ENCODE measurements at regions not wholly inside any gene's neighbourhood (a gene's known extent, or its start where the extent isn't known, plus 50 kb on each side); places are given as distances from the start of the nearest gene placed in this dataset.

GRCh38 chr4:181562399-181562798 lies 680.8 kb upstream of the TENM3 start:
- peaks cover 5% of the 10 kb centered on the region for H3K9me3 ChIP-seq (replicated peaks; ENCODE audit: control insufficient read depth, low read depth, low read length)
- no CpG with 5 or more reads among the region's 2 CpGs for WGBS (ENCODE audit: insufficient coverage)

GRCh38 chr4:181564625-181565024 lies 678.6 kb upstream of the TENM3 start:
- H3K27ac ChIP-seq (ENCODE audit: low read length): no peak overlapping the region
- H3K4me3 ChIP-seq (ENCODE audit: low read length): no peak overlapping the region
- H3K36me3 ChIP-seq (ENCODE audit: control insufficient read depth, insufficient read depth, low read length): no peaks in the 10 kb centered on the region
- WGBS (ENCODE audit: insufficient coverage): no CpG with 5 or more reads among the region's 6 CpGs
- no peaks in the 10 kb centered on the region for H3K27me3 ChIP-seq (ENCODE audit: control insufficient read depth, insufficient read depth, low read length)
- H3K9me3 ChIP-seq (replicated peaks; ENCODE audit: control insufficient read depth, low read depth, low read length): peaks cover 5% of the 10 kb centered on the region
- no peak for DNase-seq
- H3K4me1 ChIP-seq (ENCODE audit: control insufficient read depth, insufficient read depth, low read length): peaks cover 6% of the 10 kb centered on the region

More at GRCh38 chr4:181562399-181562798, 680.8 kb upstream of the TENM3 start:
- Histone ChIP-seq H3K27me3 (ENCODE audit: control insufficient read depth, insufficient read depth, low read length) (no peaks in the 10 kb centered on the region), H3K4me1 (ENCODE audit: control insufficient read depth, insufficient read depth, low read length) (peaks cover 6% of the 10 kb centered on the region), H3K36me3 (ENCODE audit: control insufficient read depth, insufficient read depth, low read length) (no peaks in the 10 kb centered on the region), H3K27ac (ENCODE audit: low read length) (no peak overlapping the region), H3K4me3 (ENCODE audit: low read length) (no peak overlapping the region)
- DNase-seq: no peak

- WGBS (ENCODE audit: insufficient coverage): 47% methylated on average over 7 of the region's 7 CpGs
- Histone ChIP-seq H3K36me3 (ENCODE audit: control insufficient read depth, insufficient read depth, low read length) (no peaks in the 10 kb centered on the region), H3K27me3 (ENCODE audit: control insufficient read depth, insufficient read depth, low read length) (no peaks in the 10 kb centered on the region), H3K4me3 (ENCODE audit: low read length) (no peak overlapping the region), H3K4me1 (ENCODE audit: control insufficient read depth, insufficient read depth, low read length) (peaks cover 6% of the 10 kb centered on the region), H3K27ac (ENCODE audit: low read length) (no peak overlapping the region), H3K9me3 (replicated peaks; ENCODE audit: control insufficient read depth, low read depth, low read length) (no peaks in the 10 kb centered on the region)
- DNase-seq: peak; percentile 83
Observed at GRCh38 chr4:181566490-181566889, 676.7 kb upstream of the TENM3 start.

- peak; percentile 59 for DNase-seq
- Histone ChIP-seq H3K4me3 (ENCODE audit: low read length) (no peak overlapping the region), H3K27me3 (ENCODE audit: control insufficient read depth, insufficient read depth, low read length) (no peaks in the 10 kb centered on the region), H3K27ac (ENCODE audit: low read length) (no peak overlapping the region), H3K4me1 (ENCODE audit: control insufficient read depth, insufficient read depth, low read length) (peaks cover 6% of the 10 kb centered on the region), H3K9me3 (replicated peaks; ENCODE audit: control insufficient read depth, low read depth, low read length) (no peaks in the 10 kb centered on the region), H3K36me3 (ENCODE audit: control insufficient read depth, insufficient read depth, low read length) (no peaks in the 10 kb centered on the region)
- no CpG with 5 or more reads among the region's 2 CpGs for WGBS (ENCODE audit: insufficient coverage)
Observed at GRCh38 chr4:181569553-181569952, 673.6 kb upstream of the TENM3 start.

GRCh38 chr4:181578911-181579310 lies 664.3 kb upstream of the TENM3 start:
- no peaks in the 10 kb centered on the region for H3K27me3 ChIP-seq (ENCODE audit: control insufficient read depth, insufficient read depth, low read length)
- no peak overlapping the region for H3K27ac ChIP-seq (ENCODE audit: low read length)
- H3K9me3 ChIP-seq (replicated peaks; ENCODE audit: control insufficient read depth, low read depth, low read length): no peaks in the 10 kb centered on the region
- DNase-seq: peak; percentile 5
- no peak overlapping the region for H3K4me3 ChIP-seq (ENCODE audit: low read length)
- H3K4me1 ChIP-seq (ENCODE audit: control insufficient read depth, insufficient read depth, low read length): no peaks in the 10 kb centered on the region
- WGBS (ENCODE audit: insufficient coverage): 60% methylated on average over 3 of the region's 5 CpGs
- H3K36me3 ChIP-seq (ENCODE audit: control insufficient read depth, insufficient read depth, low read length): no peaks in the 10 kb centered on the region

GRCh38 chr4:181579486-181579885 lies 663.7 kb upstream of the TENM3 start:
- Histone ChIP-seq H3K27ac (ENCODE audit: low read length) (no peak overlapping the region), H3K4me3 (ENCODE audit: low read length) (no peak overlapping the region), H3K36me3 (ENCODE audit: control insufficient read depth, insufficient read depth, low read length) (no peaks in the 10 kb centered on the region), H3K4me1 (ENCODE audit: control insufficient read depth, insufficient read depth, low read length) (no peaks in the 10 kb centered on the region), H3K27me3 (ENCODE audit: control insufficient read depth, insufficient read depth, low read length) (no peaks in the 10 kb centered on the region), H3K9me3 (replicated peaks; ENCODE audit: control insufficient read depth, low read depth, low read length) (no peaks in the 10 kb centered on the region)
- DNase-seq: no peak
- no CpG with 5 or more reads among the region's 2 CpGs for WGBS (ENCODE audit: insufficient coverage)

GRCh38 chr4:181581983-181582382 lies 661.2 kb upstream of the TENM3 start:
- no peak overlapping the region for H3K4me3 ChIP-seq (ENCODE audit: low read length)
- DNase-seq: no peak
- H3K27me3 ChIP-seq (ENCODE audit: control insufficient read depth, insufficient read depth, low read length): no peaks in the 10 kb centered on the region
- 38% methylated on average over 2 of the region's 4 CpGs for WGBS (ENCODE audit: insufficient coverage)
- H3K9me3 ChIP-seq (replicated peaks; ENCODE audit: control insufficient read depth, low read depth, low read length): no peaks in the 10 kb centered on the region
- H3K36me3 ChIP-seq (ENCODE audit: control insufficient read depth, insufficient read depth, low read length): no peaks in the 10 kb centered on the region
- no peaks in the 10 kb centered on the region for H3K4me1 ChIP-seq (ENCODE audit: control insufficient read depth, insufficient read depth, low read length)
- H3K27ac ChIP-seq (ENCODE audit: low read length): no peak overlapping the region

- no peak for DNase-seq
- Histone ChIP-seq H3K27me3 (ENCODE audit: control insufficient read depth, insufficient read depth, low read length) (no peaks in the 10 kb centered on the region), H3K36me3 (ENCODE audit: control insufficient read depth, insufficient read depth, low read length) (no peaks in the 10 kb centered on the region), H3K27ac (ENCODE audit: low read length) (no peak overlapping the region), H3K4me3 (ENCODE audit: low read length) (no peak overlapping the region), H3K4me1 (ENCODE audit: control insufficient read depth, insufficient read depth, low read length) (no peaks in the 10 kb centered on the region), H3K9me3 (replicated peaks; ENCODE audit: control insufficient read depth, low read depth, low read length) (no peaks in the 10 kb centered on the region)
- 100% methylated on average over 2 of the region's 4 CpGs for WGBS (ENCODE audit: insufficient coverage)
Observed at GRCh38 chr4:181582595-181582994, 660.6 kb upstream of the TENM3 start.

- no CpG with 5 or more reads among the region's 4 CpGs for WGBS (ENCODE audit: insufficient coverage)
- no peak for DNase-seq
- no peak overlapping the region for H3K4me3 ChIP-seq (ENCODE audit: low read length)
- no peaks in the 10 kb centered on the region for H3K4me1 ChIP-seq (ENCODE audit: control insufficient read depth, insufficient read depth, low read length)
- no peak overlapping the region for H3K27ac ChIP-seq (ENCODE audit: low read length)
- H3K36me3 ChIP-seq (ENCODE audit: control insufficient read depth, insufficient read depth, low read length): no peaks in the 10 kb centered on the region
- H3K27me3 ChIP-seq (ENCODE audit: control insufficient read depth, insufficient read depth, low read length): no peaks in the 10 kb centered on the region
- H3K9me3 ChIP-seq (replicated peaks; ENCODE audit: control insufficient read depth, low read depth, low read length): no peaks in the 10 kb centered on the region
Observed at GRCh38 chr4:181588733-181589302, 654.4 kb upstream of the TENM3 start.

GRCh38 chr4:181592221-181592745 lies 650.9 kb upstream of the TENM3 start:
- no peaks in the 10 kb centered on the region for H3K9me3 ChIP-seq (replicated peaks; ENCODE audit: control insufficient read depth, low read depth, low read length)
- no peaks in the 10 kb centered on the region for H3K4me1 ChIP-seq (ENCODE audit: control insufficient read depth, insufficient read depth, low read length)
- no peak overlapping the region for H3K4me3 ChIP-seq (ENCODE audit: low read length)
- 75% methylated on average over 3 of the region's 5 CpGs for WGBS (ENCODE audit: insufficient coverage)
- no peaks in the 10 kb centered on the region for H3K27me3 ChIP-seq (ENCODE audit: control insufficient read depth, insufficient read depth, low read length)
- DNase-seq: no peak
- H3K27ac ChIP-seq (ENCODE audit: low read length): no peak overlapping the region
- no peaks in the 10 kb centered on the region for H3K36me3 ChIP-seq (ENCODE audit: control insufficient read depth, insufficient read depth, low read length)

GRCh38 chr4:181593703-181594102 lies 649.5 kb upstream of the TENM3 start:
- no peaks in the 10 kb centered on the region for H3K9me3 ChIP-seq (replicated peaks; ENCODE audit: control insufficient read depth, low read depth, low read length)
- no CpG with 5 or more reads among the region's 2 CpGs for WGBS (ENCODE audit: insufficient coverage)
- H3K4me3 ChIP-seq (ENCODE audit: low read length): no peak overlapping the region
- no peak for DNase-seq
- H3K4me1 ChIP-seq (ENCODE audit: control insufficient read depth, insufficient read depth, low read length): no peaks in the 10 kb centered on the region
- H3K36me3 ChIP-seq (ENCODE audit: control insufficient read depth, insufficient read depth, low read length): no peaks in the 10 kb centered on the region
- no peak overlapping the region for H3K27ac ChIP-seq (ENCODE audit: low read length)
- no peaks in the 10 kb centered on the region for H3K27me3 ChIP-seq (ENCODE audit: control insufficient read depth, insufficient read depth, low read length)

All from muscle of leg (tissue), 3 donors.